Stimulated activated CD8-positive, alpha-beta memory T cell treated with anti-CD3 and anti-CD28 coated beads, Interleukin-4, amount 100 ng/mL, for 48 hours (primary cell): ENCODE measurements at regions not wholly inside any gene's neighbourhood (a gene's known extent, or its start where the extent isn't known, plus 50 kb on each side); places are given as distances from the start of the nearest gene placed in this dataset.
A peak's percentile ranks its signal among the peaks of the same experiment; 100 is the strongest.

Experiments
- DNase-seq: peaks from one replicate; pipeline ENCODE4 v3.0.0-alpha.2; 2020

DNA sequence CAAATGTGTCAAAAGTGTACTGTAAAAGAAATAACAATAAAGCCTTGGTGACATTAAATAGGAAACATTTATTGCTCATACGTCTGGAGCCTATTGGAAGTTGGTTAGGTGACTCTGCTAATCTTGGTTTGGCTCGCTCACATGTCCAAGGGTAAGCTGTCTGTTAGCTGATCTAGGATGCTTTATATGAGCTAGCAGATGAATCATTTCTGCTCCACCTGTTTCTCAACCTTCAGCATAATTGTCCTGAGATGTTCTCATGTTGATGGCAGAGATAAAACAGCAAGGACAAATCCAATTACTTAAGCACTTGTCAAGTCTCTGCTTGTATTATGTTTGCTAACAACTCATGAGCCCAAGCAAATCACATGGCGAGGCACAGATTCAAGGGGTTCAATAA is 56.0 kb upstream of the CD53 start:
- DNase-seq = no peak

DNA sequence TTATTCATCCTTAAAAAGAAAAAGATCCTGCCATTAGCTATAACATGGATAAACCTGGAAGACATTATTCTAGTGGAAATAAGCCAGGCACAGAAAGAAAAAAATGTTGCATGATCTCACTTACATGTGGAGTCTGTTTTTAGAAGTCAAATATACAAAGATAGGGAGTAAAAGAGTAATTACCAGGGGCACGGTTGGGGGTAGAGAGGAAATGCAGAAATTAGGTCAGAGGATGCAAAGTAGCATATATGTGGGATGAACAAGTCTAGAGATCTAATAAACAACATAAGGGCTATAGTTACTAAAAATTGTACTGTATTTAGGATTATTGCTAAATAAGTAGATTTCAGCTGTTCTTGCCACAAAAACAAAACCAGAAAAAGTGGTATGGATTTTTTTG is 61.4 kb upstream of the CD53 start:
- DNase-seq = no peak

DNA sequence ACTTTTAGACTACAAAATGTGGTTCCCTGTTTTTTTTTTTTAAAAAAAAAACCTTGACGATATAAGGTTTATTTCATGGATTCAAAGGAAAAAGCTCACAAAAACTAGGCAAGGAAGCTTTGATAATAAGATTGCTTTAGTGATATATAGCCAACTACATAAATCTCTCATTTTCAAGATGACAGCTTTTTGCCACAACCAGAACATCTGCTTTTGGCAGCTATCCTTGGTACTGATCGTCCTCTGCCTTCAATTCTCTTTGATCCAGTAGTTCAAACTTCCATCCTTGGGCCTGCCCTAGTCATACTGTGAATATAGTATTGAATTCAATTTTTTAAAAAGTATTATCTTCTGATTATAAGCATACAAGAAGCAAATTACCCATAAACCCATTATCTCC is 72.9 kb upstream of the CD53 start:
- no peak for DNase-seq

- DNase-seq = no peak
Observed at GRCh38 chr1:110798691-110799256, 74.2 kb upstream of the CD53 start.

GRCh38 chr1:110788673-110789072 is 84.3 kb upstream of the CD53 start:
- DNase-seq = no peak

DNA sequence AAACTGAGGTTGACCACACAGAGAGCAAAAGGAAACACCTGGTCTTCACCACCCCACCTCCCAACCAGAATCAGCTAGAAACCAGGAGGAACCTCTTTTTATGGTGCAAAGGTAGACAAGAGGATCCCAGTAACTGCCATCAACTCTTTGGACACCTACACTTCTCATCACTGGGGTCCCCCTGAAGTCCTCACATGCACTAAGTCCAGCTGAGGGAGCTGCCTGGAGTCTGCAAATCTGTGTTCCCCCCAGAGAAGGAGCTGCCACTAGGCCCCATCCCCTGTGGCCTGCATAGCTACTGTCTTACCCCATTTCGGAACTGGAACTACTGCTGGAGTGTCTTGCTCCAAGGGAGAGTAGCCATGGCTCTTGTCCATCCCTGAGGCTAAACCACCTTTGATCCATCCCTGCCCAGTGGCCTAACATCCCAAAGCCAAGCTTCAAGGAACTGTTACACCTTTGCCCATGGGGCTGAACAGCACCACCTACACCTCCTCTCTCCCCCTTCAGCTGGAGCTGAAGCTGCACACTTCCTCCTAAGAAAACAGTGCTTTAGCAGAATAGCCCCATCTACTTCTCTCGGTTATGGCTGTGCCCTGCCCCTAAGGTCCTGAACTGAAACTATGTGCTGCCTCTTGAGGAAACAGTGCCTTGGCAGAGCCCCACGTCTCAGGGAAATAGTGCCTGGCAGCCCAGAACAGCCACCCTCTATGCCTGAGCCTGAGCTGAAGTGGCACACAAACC is 85.4 kb upstream of the CD53 start:
- no peak for DNase-seq

GRCh38 chr1:110786802-110787327 is 86.1 kb upstream of the CD53 start:
- DNase-seq = no peak

DNA sequence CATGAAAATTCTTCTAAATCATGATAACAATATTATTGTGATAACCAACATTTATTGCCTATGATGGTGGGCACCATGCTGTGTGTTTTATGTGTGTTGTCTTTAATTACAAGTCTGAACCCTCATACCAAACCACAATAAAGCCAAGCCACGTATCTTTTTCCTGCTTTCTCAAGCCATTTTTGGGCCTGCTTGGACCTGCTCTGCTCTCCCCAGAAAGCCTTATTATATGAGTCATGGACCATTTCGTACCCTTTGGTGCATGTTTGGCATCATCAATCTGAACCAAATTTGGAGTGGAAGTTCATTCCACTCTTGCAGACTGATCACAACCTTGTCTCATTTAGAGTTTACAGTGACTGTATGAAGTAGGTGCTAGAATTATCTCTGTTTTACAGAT is 87.3 kb upstream of the CD53 start:
- no peak for DNase-seq

- no peak for DNase-seq
Observed at GRCh38 chr1:110785055-110785454, 87.9 kb upstream of the CD53 start.

- DNase-seq = peak; percentile 56
Observed at GRCh38 chr1:110783292-110783918, 89.5 kb upstream of the CD53 start.

DNA sequence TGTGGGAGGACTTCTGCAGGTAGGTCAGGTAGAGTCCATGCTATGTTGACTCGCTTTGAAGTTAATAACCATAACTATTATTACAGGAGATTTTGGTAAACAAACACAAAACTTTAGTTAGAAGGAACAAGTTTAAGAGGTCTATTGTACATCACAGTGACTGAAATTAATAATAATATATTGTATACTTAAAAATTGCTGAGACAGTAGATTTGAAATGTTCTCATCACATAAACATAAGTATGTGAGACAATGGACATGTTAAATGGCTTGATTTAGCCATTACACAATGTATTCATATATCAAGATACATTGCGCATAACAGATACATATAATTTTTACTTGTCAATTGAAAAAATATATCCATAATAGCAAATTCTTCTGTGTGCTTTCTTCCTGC is 91.4 kb upstream of the CD53 start:
- no peak for DNase-seq

DNA sequence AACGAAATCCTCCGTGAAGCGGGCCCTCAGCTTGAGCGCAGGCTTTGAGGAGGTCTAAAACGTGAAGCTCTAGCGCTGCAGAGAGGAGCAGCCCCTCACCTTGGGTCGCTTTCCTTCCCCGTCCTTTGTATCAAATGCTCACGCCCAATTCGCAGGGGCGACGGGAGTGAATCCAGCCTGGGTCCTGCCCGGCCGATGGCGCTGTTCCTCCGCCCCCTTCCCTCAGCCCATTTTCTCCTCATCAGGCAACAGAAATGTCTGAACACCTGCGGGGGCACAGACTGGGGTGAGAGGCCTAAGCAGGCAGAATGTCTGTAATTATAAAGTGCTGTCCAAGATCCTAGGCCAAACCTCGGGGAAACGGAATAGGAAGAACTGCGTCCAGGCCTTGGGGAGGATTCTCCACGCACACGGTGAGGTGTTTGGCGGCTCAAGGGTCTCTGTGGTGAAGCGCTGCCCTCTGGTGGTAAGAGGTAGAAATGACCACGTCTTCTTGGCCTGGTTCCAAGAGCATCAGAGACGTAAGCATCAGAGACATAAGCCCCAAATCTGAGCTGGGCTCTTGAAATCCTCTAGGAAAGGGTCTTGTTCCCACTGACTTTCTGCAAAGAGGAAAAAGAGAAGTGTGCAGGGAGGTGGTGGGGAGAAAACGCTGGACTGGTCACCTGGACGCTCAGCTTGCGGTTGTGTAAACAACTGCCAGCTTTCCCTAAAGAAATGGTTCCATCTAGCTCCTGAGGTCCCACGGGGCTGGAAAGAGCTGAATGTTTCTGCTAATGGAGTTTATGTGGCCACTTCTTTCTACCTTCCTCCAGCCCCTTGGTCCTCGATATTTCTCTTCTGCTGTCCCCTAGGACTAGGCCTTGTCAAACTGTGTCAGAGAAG is 92.1 kb upstream of the CD53 start:
- peak; percentile 82 for DNase-seq

DNA sequence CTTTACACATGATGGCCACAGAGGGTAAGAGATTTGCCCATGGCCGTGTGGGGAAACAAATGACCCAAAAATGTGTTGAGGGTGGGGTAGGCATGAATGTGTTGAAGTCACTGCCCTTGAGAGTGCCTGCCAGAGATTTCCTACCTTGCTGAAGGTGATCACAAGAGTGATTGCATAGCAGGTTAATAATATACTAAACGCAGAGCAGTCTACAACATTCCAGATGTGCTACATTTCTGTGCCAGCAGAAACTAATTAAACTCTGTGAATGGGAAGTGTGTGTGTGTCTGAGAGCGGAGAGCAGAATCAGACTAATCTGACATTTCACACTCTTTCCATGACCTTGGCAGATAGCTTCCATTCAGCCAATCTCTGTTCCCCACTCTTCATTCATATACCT is 93.3 kb upstream of the CD53 start:
- no peak for DNase-seq

- DNase-seq = no peak
Observed at GRCh38 chr1:110778821-110779220, 94.1 kb upstream of the CD53 start.

DNA sequence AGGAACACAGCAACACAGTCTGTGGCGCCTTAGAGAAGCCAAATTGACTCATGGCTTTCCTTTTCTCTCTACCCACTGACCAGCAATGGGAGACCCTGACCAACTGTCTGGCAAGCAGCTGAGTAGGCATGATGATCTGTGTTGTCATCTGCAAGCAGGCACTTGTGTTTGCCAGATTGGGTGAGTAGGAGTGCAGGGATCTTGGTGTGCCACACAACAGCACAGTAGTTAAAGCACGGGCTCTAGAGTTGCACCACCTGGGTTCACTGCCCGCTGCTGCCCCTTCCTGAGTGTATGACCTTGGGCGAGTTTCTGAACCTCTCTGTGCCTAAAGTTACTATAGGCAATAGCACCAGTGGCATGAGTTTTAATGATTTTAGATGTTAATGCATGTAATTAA is 95.7 kb upstream of the CD53 start:
- DNase-seq = no peak

- no peak for DNase-seq
Observed at GRCh38 chr1:110774398-110774797, 98.5 kb upstream of the CD53 start.

DNA sequence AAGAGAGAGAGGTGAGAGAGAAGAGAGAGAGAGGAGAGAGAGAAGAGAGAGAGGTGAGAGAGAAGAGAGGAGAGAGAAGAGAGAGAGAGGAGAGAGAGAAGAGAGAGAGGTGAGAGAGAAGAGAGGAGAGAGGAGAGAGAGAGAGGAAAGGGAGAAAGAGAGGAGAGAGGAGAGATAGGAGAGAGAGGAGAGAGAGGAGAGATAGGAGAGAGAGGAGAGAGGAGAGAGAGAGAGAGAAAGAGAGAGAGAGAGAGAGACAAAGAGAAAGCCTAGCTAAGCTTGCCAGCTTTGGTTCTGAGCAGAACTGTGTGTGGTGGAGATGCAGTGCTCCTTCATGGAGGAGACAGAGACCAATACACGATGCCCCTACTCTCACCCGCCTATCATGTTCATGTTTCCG is 99.1 kb upstream of the KCNA3 start:
- DNase-seq = no peak

DNA sequence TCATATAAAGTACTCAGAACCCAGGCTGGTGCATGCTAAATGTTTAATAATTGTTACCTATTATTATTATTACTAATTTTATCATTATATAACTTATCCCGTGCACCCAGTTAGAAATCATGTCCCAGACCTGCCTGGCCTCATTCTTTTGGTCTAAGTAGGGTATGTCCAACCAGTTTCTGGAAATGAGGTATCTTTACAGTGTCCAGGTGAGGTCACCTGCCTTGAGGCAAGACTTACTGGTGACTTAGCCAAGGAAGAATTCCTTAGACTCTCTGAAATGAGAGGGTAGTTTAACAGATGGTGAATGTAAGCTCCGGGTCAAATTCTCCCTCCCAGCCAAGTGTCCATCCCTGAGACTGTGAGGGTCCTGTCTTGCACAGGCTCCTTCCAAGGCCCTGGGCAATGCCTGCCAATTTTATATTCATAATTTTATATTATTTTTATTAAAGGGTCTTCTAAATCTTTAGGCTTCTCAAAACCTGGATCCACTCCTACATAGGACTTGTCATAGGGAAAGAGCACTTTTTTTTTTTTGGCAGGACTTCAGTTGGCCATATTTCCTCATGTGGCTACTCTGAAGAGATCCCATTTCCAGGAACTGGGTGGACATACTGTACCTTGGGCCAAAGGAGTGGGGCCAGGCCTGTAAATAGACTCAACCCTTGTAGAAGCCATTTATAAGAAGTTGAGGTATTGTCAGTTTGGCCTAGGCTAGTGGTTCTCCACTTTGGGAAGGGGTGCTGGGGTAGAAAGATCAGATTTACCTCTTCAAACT is 96.7 kb upstream of the KCNA3 start:
- no peak for DNase-seq

DNA sequence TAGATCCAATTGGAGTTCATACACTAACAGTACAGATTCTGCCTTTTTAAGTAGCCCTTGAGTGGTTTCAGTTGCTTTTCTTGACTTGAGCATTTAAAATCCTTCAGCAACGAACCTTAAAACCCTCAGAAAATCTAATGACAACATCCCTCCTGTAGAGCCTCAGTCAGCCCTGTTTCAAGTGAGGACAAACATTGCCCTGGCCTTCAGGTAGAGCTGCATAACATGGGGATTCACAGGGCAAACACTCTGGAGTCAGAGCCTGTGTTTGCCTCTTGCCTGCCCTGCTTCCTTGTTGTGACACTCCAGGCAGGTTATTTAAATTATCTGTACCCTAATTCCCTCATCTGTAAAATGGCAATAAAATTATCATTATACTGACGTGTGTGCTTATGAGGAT is 96.1 kb upstream of the KCNA3 start:
- no peak for DNase-seq

DNA sequence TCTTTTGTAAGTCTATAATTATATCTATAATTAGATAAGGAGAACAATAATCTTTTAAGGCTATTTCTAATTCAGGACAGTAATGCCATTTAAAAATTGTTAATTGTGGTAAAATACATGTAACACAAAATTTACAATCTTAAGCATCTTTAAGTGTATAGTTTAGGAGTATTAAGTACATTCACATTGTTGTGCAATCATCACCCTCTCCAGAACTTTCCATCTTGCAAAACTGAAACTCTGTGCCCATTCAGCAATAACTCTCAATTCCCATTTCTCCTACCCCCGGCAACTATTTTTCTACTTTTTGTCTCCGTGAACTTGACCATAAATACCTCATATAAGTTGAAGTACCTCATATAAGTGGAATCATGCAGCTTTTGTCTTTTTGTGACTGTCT is 93.9 kb upstream of the KCNA3 start:
- DNase-seq = no peak

- no peak for DNase-seq
Observed at GRCh38 chr1:110766336-110766647, 91.6 kb upstream of the KCNA3 start.

DNA sequence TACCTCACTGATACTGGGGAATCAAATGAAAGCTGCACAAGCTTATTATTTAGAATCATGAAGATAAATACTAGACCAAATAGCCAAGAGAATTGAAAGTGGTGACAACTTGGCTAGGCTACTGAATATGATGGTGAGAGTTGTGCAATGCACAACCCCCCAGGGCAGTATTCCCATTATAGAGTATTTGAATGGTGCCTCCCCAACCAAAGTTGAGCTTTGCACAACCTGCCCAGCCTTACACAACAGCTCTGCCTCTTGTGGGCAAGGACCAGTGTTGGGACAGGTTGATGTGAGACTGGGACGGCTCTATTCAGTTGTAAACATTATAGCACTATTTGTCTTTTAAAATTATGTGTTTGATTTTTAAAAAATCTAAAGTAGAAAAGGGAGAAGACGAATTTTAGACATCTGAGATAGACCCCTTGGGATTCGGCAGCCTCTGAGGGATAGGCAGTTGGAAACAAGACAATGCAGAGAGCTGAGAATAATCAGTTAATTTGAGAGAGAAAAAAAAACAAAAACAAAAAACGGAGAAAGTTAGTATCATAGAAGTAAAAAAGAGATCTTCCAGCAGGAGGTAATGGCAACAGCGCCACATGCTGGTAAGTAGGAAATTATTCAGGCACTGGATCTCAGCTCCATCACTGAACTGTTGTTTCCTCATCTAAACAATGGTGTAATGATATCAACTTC is 91.0 kb upstream of the KCNA3 start:
- DNase-seq = peak; percentile 50
